ENCODE measurements at regions not wholly inside any gene's neighbourhood (a gene's known extent, or its start where the extent isn't known, plus 50 kb on each side); places are given as distances from the start of the nearest gene placed in this dataset.

DNA sequence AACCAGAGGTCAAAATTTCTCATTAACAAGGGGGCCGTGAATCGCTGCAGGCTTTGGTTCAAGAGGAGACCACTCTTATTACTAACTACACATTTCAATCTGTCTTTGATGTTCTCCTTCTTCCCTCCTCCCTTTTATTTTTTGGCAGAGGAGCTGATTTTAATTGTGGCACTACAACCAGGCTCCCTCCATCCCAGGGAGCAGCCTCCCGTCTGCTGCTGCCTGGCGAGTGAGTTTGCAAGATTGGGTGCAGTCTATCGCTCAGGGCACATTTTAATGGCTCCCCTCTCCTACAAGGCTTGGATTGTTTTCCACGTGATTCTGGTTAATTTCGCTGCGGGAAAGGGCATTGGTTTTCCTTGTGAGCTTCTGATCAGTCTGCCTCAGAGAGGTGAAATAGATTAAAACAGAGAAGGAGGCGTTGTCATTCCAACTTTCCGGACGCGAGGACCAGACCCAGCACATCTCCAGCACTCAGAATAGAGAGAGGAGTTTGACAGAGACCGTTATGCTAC is 81.4 kb downstream of the KCTD15 start:
- Histone ChIP-seq H3K18ac (ENCODE audit: low read length) (no peak overlapping the region), H3K4me1 (ENCODE audit: control insufficient read depth in 2 of 2, insufficient read depth in 1 of 2, low read depth in 1 of 2, low read length in 2 of 2) (peaks cover 0 to 3% of the 10 kb centered on the region in 2 donors), H3K4ac (ENCODE audit: low read length) (no peak overlapping the region), H2AK5ac (ENCODE audit: low read depth, low read length) (no peak overlapping the region), H2BK12ac (ENCODE audit: low read length) (no peak overlapping the region), H3K79me1 (ENCODE audit: low read depth, low read length) (no peaks in the 10 kb centered on the region), H3K14ac (ENCODE audit: low read length) (no peak overlapping the region), H3K23ac (ENCODE audit: low read depth, low read length, poor library complexity) (no peak overlapping the region), H4K8ac (ENCODE audit: low read depth, low read length) (no peak overlapping the region), H4K91ac (ENCODE audit: low read depth, low read length, poor library complexity) (no peak overlapping the region), H3K27ac (replicated peaks; ENCODE audit: low read length) (no peak overlapping the region), H3K4me3 (ENCODE audit: low read length in 2 of 2) (no peak overlapping the region), H3K36me3 (replicated peaks in 1 of 2; ENCODE audit: control insufficient read depth in 2 of 2, insufficient read depth in 2 of 2, low read length in 2 of 2) (no peaks in the 10 kb centered on the region), H3K9ac (ENCODE audit: low read depth, low read length, poor library complexity) (no peak overlapping the region), H3K4me2 (ENCODE audit: insufficient read depth, low read length, poor library complexity, severe bottlenecking) (no peak overlapping the region), H2BK15ac (ENCODE audit: low read length) (no peak overlapping the region), H2BK120ac (ENCODE audit: low read depth, low read length) (no peak overlapping the region), H2BK5ac (ENCODE audit: low read length) (no peak overlapping the region), H3K9me3 (replicated peaks in 1 of 2; ENCODE audit: control insufficient read depth in 2 of 2, insufficient read depth in 1 of 2, low read depth in 1 of 2, low read length in 2 of 2) (no peaks in the 10 kb centered on the region), H3K27me3 (ENCODE audit: control insufficient read depth in 3 of 3, insufficient read depth in 3 of 3, low read depth in 1 of 3, low read length in 3 of 3) (peaks cover 0 to 11% (median 0%) of the 10 kb centered on the region in 3 experiments), H2AFZ (ENCODE audit: low read length) (no peak overlapping the region)
- no peak for DNase-seq (ENCODE audit: low spot score)
- WGBS, 2 donors (ENCODE audit: extremely low coverage in 2 of 2, insufficient read length in 2 of 2, insufficient replicate concordance in 1 of 2), result no CpG with 5 or more reads among the region's 13 CpGs

DNA sequence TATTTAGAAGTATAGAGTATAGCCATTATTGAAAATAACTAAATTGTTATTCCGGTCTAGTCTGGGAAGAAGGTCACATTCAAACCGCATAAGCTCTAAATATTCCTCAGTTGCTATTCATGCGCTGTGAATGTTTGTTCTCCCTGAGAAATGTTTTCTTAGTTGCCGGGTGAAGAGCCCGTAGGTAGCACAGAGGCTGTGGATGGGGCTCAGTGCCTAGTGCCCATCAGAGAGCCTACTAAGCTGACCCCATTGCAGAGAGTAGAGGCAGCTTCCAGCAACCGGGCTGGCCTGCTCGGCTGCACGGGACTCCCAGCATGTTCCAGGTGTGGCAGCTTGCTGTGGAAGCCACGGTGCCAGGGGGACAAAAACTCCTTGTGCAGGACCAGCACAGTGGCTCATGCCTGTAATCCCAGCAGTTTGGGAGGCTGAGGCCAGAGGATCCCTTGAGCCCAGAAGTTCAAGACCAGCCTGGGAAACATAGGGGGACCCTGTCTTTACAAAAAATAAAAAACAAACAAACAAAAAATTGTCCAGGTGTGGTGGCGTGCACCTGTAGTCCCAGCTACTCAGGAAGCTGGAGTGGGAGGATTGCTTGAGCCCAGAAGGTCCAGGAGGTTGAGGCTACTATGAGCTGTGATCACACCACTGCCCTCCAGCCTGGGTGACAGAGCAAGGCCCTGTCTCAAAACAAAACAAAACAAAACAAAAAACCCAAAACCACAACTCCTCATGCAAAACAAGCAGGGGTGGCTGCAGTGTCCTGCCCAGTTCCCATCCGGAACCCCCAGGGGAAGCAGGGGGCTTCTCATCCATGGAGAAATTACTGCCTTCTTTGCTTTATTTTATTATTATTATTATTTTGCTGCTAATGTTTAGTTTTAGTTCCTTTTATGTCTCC is 82.5 kb downstream of the KCTD15 start:
- Histone ChIP-seq H2AFZ (ENCODE audit: low read length) (peak overlapping the region; percentile 50), H3K9ac (ENCODE audit: low read depth, low read length, poor library complexity) (no peak overlapping the region), H2BK12ac (ENCODE audit: low read length) (no peak overlapping the region), H2BK120ac (ENCODE audit: low read depth, low read length) (no peak overlapping the region), H3K27me3 (ENCODE audit: control insufficient read depth in 3 of 3, insufficient read depth in 3 of 3, low read depth in 1 of 3, low read length in 3 of 3) (peaks cover 0 to 11% (median 0%) of the 10 kb centered on the region in 3 experiments), H3K4me2 (ENCODE audit: insufficient read depth, low read length, poor library complexity, severe bottlenecking) (no peak overlapping the region), H3K14ac (ENCODE audit: low read length) (no peak overlapping the region), H3K4me1 (ENCODE audit: control insufficient read depth in 2 of 2, insufficient read depth in 1 of 2, low read depth in 1 of 2, low read length in 2 of 2) (peaks cover 3 to 8% of the 10 kb centered on the region in 2 donors), H3K9me3 (replicated peaks in 1 of 2; ENCODE audit: control insufficient read depth in 2 of 2, insufficient read depth in 1 of 2, low read depth in 1 of 2, low read length in 2 of 2) (no peaks in the 10 kb centered on the region), H3K79me1 (ENCODE audit: low read depth, low read length) (no peaks in the 10 kb centered on the region), H3K18ac (ENCODE audit: low read length) (no peak overlapping the region), H3K23ac (ENCODE audit: low read depth, low read length, poor library complexity) (no peak overlapping the region), H3K4ac (ENCODE audit: low read length) (no peak overlapping the region), H4K91ac (ENCODE audit: low read depth, low read length, poor library complexity) (no peak overlapping the region), H2BK15ac (ENCODE audit: low read length) (no peak overlapping the region), H3K36me3 (replicated peaks in 1 of 2; ENCODE audit: control insufficient read depth in 2 of 2, insufficient read depth in 2 of 2, low read length in 2 of 2) (no peaks in the 10 kb centered on the region), H3K4me3 (ENCODE audit: low read length in 2 of 2) (no peak overlapping the region), H4K8ac (ENCODE audit: low read depth, low read length) (no peak overlapping the region), H3K27ac (replicated peaks; ENCODE audit: low read length) (no peak overlapping the region), H2BK5ac (ENCODE audit: low read length) (no peak overlapping the region), H2AK5ac (ENCODE audit: low read depth, low read length) (no peak overlapping the region)
- no CpG with 5 or more reads among the region's 11 CpGs for WGBS, 2 donors (ENCODE audit: extremely low coverage in 2 of 2, insufficient read length in 2 of 2, insufficient replicate concordance in 1 of 2)
- no peak for DNase-seq (ENCODE audit: low spot score)

DNA sequence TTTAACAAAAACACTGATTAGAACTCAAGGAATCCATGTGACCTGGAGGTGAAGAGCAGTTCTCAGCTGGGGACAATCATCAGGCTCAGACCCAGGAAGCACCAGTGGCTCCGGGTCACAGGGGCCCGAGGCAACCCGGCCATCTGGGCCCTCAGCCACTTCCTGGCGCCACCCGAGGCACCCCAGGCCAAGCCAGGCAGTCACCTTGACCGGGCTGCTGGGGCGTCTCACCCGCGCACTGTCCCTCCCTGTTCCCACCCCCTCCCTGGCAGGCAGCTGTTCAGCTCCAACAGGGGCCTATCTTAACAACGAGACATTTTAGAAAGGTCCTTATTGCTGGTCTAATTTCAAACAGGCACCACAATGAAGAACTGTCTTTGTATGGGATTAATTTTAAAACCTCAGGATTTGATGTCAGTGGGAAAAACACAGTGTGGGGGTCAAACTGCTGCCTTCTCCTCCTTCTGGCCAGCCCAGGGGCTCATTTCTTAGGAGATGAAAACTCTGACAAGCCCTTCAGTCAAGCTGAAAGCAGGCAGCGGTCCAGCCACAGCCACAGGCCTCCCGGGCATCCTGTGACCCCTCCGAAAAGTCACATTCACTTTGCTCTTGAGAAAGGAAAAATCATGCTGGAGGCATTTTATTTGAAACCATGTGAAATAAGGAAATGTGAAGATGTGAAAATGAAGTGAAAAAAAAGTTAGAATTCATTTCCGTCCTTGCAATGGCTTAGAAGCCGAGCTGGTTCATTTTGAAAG is 83.3 kb downstream of the KCTD15 start:
- H3K4ac ChIP-seq (ENCODE audit: low read length), result no peak overlapping the region
- no peak overlapping the region for H3K9ac ChIP-seq (ENCODE audit: low read depth, low read length, poor library complexity)
- H2BK12ac ChIP-seq (ENCODE audit: low read length), result no peak overlapping the region
- WGBS, 2 donors (ENCODE audit: extremely low coverage in 2 of 2, insufficient read length in 2 of 2, insufficient replicate concordance in 1 of 2), result no CpG with 5 or more reads among the region's 15 CpGs
- no peak overlapping the region for H3K4me2 ChIP-seq (ENCODE audit: insufficient read depth, low read length, poor library complexity, severe bottlenecking)
- no peak overlapping the region for H2BK15ac ChIP-seq (ENCODE audit: low read length)
- no peak overlapping the region for H4K91ac ChIP-seq (ENCODE audit: low read depth, low read length, poor library complexity)
- H3K18ac ChIP-seq (ENCODE audit: low read length), result peak overlapping the region; percentile 72
- H2BK120ac ChIP-seq (ENCODE audit: low read depth, low read length), result no peak overlapping the region
- no peak for DNase-seq (ENCODE audit: low spot score)
- H2AK5ac ChIP-seq (ENCODE audit: low read depth, low read length), result no peak overlapping the region
- H3K4me1 ChIP-seq (ENCODE audit: control insufficient read depth in 2 of 2, insufficient read depth in 1 of 2, low read depth in 1 of 2, low read length in 2 of 2), result peaks cover 3 to 8% of the 10 kb centered on the region in 2 donors
- H3K36me3 ChIP-seq (replicated peaks in 1 of 2; ENCODE audit: control insufficient read depth in 2 of 2, insufficient read depth in 2 of 2, low read length in 2 of 2), result no peaks in the 10 kb centered on the region
- H3K27ac ChIP-seq (replicated peaks; ENCODE audit: low read length), result no peak overlapping the region
- no peak overlapping the region for H4K8ac ChIP-seq (ENCODE audit: low read depth, low read length)
- H3K23ac ChIP-seq (ENCODE audit: low read depth, low read length, poor library complexity), result no peak overlapping the region
- peaks cover 0 to 11% (median 0%) of the 10 kb centered on the region in 3 experiments for H3K27me3 ChIP-seq (ENCODE audit: control insufficient read depth in 3 of 3, insufficient read depth in 3 of 3, low read depth in 1 of 3, low read length in 3 of 3)
- no peaks in the 10 kb centered on the region for H3K9me3 ChIP-seq (replicated peaks in 1 of 2; ENCODE audit: control insufficient read depth in 2 of 2, insufficient read depth in 1 of 2, low read depth in 1 of 2, low read length in 2 of 2)
- no peak overlapping the region for H3K14ac ChIP-seq (ENCODE audit: low read length)
- H3K4me3 ChIP-seq (ENCODE audit: low read length in 2 of 2), result no peak overlapping the region
- H2AFZ ChIP-seq (ENCODE audit: low read length), result peak overlapping the region; percentile 50
- H2BK5ac ChIP-seq (ENCODE audit: low read length), result no peak overlapping the region
- H3K79me1 ChIP-seq (ENCODE audit: low read depth, low read length), result no peaks in the 10 kb centered on the region
